GM23338 (cell line): ENCODE measurements at regions not wholly inside any gene's neighbourhood (a gene's known extent, or its start where the extent isn't known, plus 50 kb on each side); places are given as distances from the start of the nearest gene placed in this dataset.

ENCODE experiments used
- ATAC-seq: fragments of 200-7000 bp; cut with Tn5 transposase; 3 replicates; pipeline ENCODE4 v1.9.1; 2020
- DNase-seq: peaks from one replicate; pipeline ENCODE4 v3.0.0-alpha.2; 2015; ENCODE audit warnings: low spot score
- H2AFZ ChIP-seq: fragments of 200-600 bp; sonication (generic); 2 replicates; pipeline ENCODE4 v1.8.0; 2016; ENCODE audit warnings: antibody characterized with exemption, mild to moderate bottlenecking, moderate library complexity
- H3F3A ChIP-seq: fragments of 200-600 bp; sonication (generic); replicated peaks from 2 replicates; pipeline ENCODE4 v1.8.0; 2017; ENCODE audit warnings: antibody characterized with exemption, mixed run types, low read depth
- H3K27ac ChIP-seq: fragments of 200-600 bp; sonication (generic); 2 replicates; pipeline ENCODE4 v1.6.1; 2016; ENCODE audit warnings: low read depth
- H3K27me3 ChIP-seq: fragments of 200-600 bp; sonication (generic); 2 replicates; pipeline ENCODE4 v1.8.0; 2016; ENCODE audit warnings: mild to moderate bottlenecking, mixed run types, moderate library complexity; ENCODE audit not compliant: insufficient read depth
- H3K36me3 ChIP-seq: fragments of 200-600 bp; sonication (generic); 2 replicates; pipeline ENCODE4 v1.8.0; 2016; ENCODE audit warnings: mild to moderate bottlenecking; ENCODE audit not compliant: insufficient read depth
- H3K4me1 ChIP-seq: fragments of 200-600 bp; sonication (generic); 2 replicates; pipeline ENCODE4 v1.8.0; 2016; ENCODE audit warnings: mild to moderate bottlenecking, moderate library complexity; ENCODE audit not compliant: insufficient read depth
- H3K4me2 ChIP-seq: fragments of 200-600 bp; sonication (generic); 2 replicates; pipeline ENCODE4 v1.7.1; 2017; ENCODE audit warnings: mixed run types
- H3K4me3 ChIP-seq: fragments of 200-600 bp; sonication (generic); 2 replicates; pipeline ENCODE4 v1.6.1; 2016; ENCODE audit warnings: mixed run types
- H3K79me2 ChIP-seq: fragments of 200-600 bp; sonication (generic); replicated peaks from 2 replicates; pipeline ENCODE4 v1.8.0; 2017; ENCODE audit warnings: mild to moderate bottlenecking; ENCODE audit not compliant: insufficient read depth
- H3K9me2 ChIP-seq: fragments of 200-600 bp; sonication (generic); 2 replicates; pipeline ENCODE4 v1.8.0; 2017; ENCODE audit not compliant: insufficient read depth
- H4K20me1 ChIP-seq: fragments of 200-600 bp; sonication (generic); replicated peaks from 2 replicates; pipeline ENCODE4 v1.8.0; 2017; ENCODE audit warnings: mild to moderate bottlenecking; ENCODE audit not compliant: insufficient read depth
- H3K27ac Mint-ChIP-seq: 2 replicates; pipeline ENCODE4 v1.8.0; 2020; ENCODE audit warnings: inconsistent platforms, mild to moderate bottlenecking, moderate library complexity, mixed read lengths
- H3K27me3 Mint-ChIP-seq: 3 replicates; pipeline ENCODE4 v1.8.0; 2022; ENCODE audit warnings: low read depth, mild to moderate bottlenecking, moderate library complexity, mixed read lengths, inconsistent platforms; ENCODE audit not compliant: insufficient read depth, poor library complexity
- H3K36me3 Mint-ChIP-seq: 3 replicates; pipeline ENCODE4 v1.8.0; 2021; ENCODE audit warnings: low read depth, mild to moderate bottlenecking, inconsistent platforms, moderate library complexity, mixed read lengths
- H3K4me1 Mint-ChIP-seq: 3 replicates; pipeline ENCODE4 v1.8.0; 2020; ENCODE audit warnings: mild to moderate bottlenecking, inconsistent platforms, mixed read lengths
- H3K4me3 Mint-ChIP-seq: 3 replicates; pipeline ENCODE4 v1.8.0; 2021; ENCODE audit warnings: moderate library complexity, mild to moderate bottlenecking, inconsistent platforms, mixed read lengths
- H3K9me3 Mint-ChIP-seq: 3 replicates; pipeline ENCODE4 v1.8.0; 2020; ENCODE audit warnings: moderate library complexity, mild to moderate bottlenecking, inconsistent platforms, mixed read lengths
- EZH2 ChIP-seq: fragments of 200-600 bp; sonication (generic); IDR thresholded peaks from one replicate; pipeline ENCODE4 v1.8.0; 2017; ENCODE audit warnings: antibody characterized with exemption, mild to moderate bottlenecking, low read depth; ENCODE audit not compliant: unreplicated experiment
- EZH2phosphoT487 ChIP-seq: fragments of 200-600 bp; sonication (generic); IDR thresholded peaks from one replicate; pipeline ENCODE4 v1.8.1; 2018; ENCODE audit warnings: antibody characterized with exemption; ENCODE audit not compliant: unreplicated experiment
- NANOG ChIP-seq: IDR thresholded peaks from 2 replicates; pipeline ENCODE4 v1.6.1; 2016; ENCODE audit warnings: antibody characterized with exemption, borderline replicate concordance
- ZNF462 ChIP-seq: fragments of 250-450 bp; sonication (Bioruptor Pico); IDR thresholded peaks from 2 replicates; pipeline ENCODE4 v1.5.0; 2020; ENCODE audit warnings: mild to moderate bottlenecking, moderate library complexity

- no peak for TF ChIP-seq ZNF462 (CRISPR knock-in tag)
Observed at GRCh38 chr7:51702673-51703072, 386.1 kb upstream of the COBL start (continued).

- no peak overlapping the region for H3K4me3 Mint-ChIP-seq
- no peaks in the 10 kb centered on the region for H3K27me3 Mint-ChIP-seq
- no peaks in the 10 kb centered on the region for H3K4me1 ChIP-seq
- H3K36me3 Mint-ChIP-seq: no peaks in the 10 kb centered on the region; the same call in 2 of the 3 replicates
- no peak overlapping the region for H2AFZ ChIP-seq
- TF ChIP-seq EZH2 (no peak), NANOG (no peak), EZH2phosphoT487 (no peak)
- no peak overlapping the region for H3K4me3 ChIP-seq
- H3K4me2 ChIP-seq: no peak overlapping the region
- no peaks in the 10 kb centered on the region; the same call in 1 of the 3 replicates for H3K9me3 Mint-ChIP-seq
- H3K27ac Mint-ChIP-seq: no peak overlapping the region
- DNase-seq: no peak
- no peaks in the 10 kb centered on the region for H3K36me3 ChIP-seq
- no peaks in the 10 kb centered on the region for H3K79me2 ChIP-seq
- H4K20me1 ChIP-seq: no peaks in the 10 kb centered on the region
- H3K9me2 ChIP-seq: 0 out of 2 replicates have a peak, but pooled peaks cover 2% of the 10 kb centered on the region
- no peaks in the 10 kb centered on the region for H3F3A ChIP-seq
- ATAC-seq: no peak
- no peak overlapping the region for H3K27ac ChIP-seq
- no peaks in the 10 kb centered on the region for H3K4me1 Mint-ChIP-seq
- H3K27me3 ChIP-seq: no peaks in the 10 kb centered on the region
Observed at GRCh38 chr7:51701935-51702334, 385.3 kb upstream of the COBL start.
